ENCODE measurements at regions not wholly inside any gene's neighbourhood (a gene's known extent, or its start where the extent isn't known, plus 50 kb on each side); places are given as distances from the start of the nearest gene placed in this dataset.
"Not testable (repeated sequence)": the region's sequence is repeated elsewhere in the genome, so short reads cannot be mapped to it uniquely, and the experiment has no call there.

GRCh38 chr4:120299631-120300030 lies 233.0 kb upstream of the MAD2L1 start:
- DNase-seq: no peak

GRCh38 chr4:120293341-120293740 lies 226.7 kb upstream of the MAD2L1 start:
- no peak for DNase-seq

- no peak for DNase-seq
These were observed 224.9 kb upstream of the MAD2L1 start for GRCh38 chr4:120291541-120291940.

- DNase-seq: no peak
These were observed 223.9 kb upstream of the MAD2L1 start for GRCh38 chr4:120290553-120290952.

- DNase-seq: no peak
These were observed 220.2 kb upstream of the MAD2L1 start for GRCh38 chr4:120286813-120287212.

GRCh38 chr4:120281581-120281980 lies 214.9 kb upstream of the MAD2L1 start:
- DNase-seq: no peak

- no peak for DNase-seq
These were observed 210.7 kb upstream of the MAD2L1 start for GRCh38 chr4:120277391-120277790.

GRCh38 chr4:120266602-120267001 lies 200.0 kb upstream of the MAD2L1 start:
- DNase-seq: no peak

GRCh38 chr4:120263618-120264017 lies 197.0 kb upstream of the MAD2L1 start:
- DNase-seq: no peak

GRCh38 chr4:120261117-120261516 lies 194.5 kb upstream of the MAD2L1 start:
- no peak for DNase-seq

- DNase-seq: not testable (repeated sequence)
These were observed 189.6 kb upstream of the MAD2L1 start for GRCh38 chr4:120256112-120256775.

- no peak for DNase-seq
These were observed 171.8 kb upstream of the MAD2L1 start for GRCh38 chr4:120238277-120238973.

GRCh38 chr4:120236873-120237272 lies 170.2 kb upstream of the MAD2L1 start:
- DNase-seq: no peak

- DNase-seq: no peak
These were observed 165.4 kb upstream of the MAD2L1 start for GRCh38 chr4:120232050-120232449.

- no peak for DNase-seq
These were observed 161.4 kb upstream of the MAD2L1 start for GRCh38 chr4:120228086-120228485.

- no peak for DNase-seq
These were observed 160.9 kb upstream of the MAD2L1 start for GRCh38 chr4:120227554-120227953.

- DNase-seq: no peak
These were observed 158.9 kb upstream of the MAD2L1 start for GRCh38 chr4:120225527-120225926.

GRCh38 chr4:120218981-120219380 lies 152.3 kb upstream of the MAD2L1 start:
- no peak for DNase-seq

GRCh38 chr4:120215350-120215749 lies 148.7 kb upstream of the MAD2L1 start:
- DNase-seq: no peak

GRCh38 chr4:120211408-120212015 lies 144.9 kb upstream of the MAD2L1 start:
- no peak for DNase-seq

- DNase-seq: no peak
These were observed 143.1 kb upstream of the MAD2L1 start for GRCh38 chr4:120209706-120210105.

GRCh38 chr4:120207021-120207420 lies 140.4 kb upstream of the MAD2L1 start:
- DNase-seq: no peak

- DNase-seq: no peak
These were observed 135.6 kb upstream of the MAD2L1 start for GRCh38 chr4:120202222-120202621.

All from amygdala (tissue), 56 donors.